GM12891 (cell line): ENCODE measurements at regions not wholly inside any gene's neighbourhood (a gene's known extent, or its start where the extent isn't known, plus 50 kb on each side); places are given as distances from the start of the nearest gene placed in this dataset.

ENCODE experiments used
- DNase-seq: peaks from one replicate; pipeline ENCODE4 v3.0.0; 2011; ENCODE audit warnings: low spot score; ENCODE audit not compliant: insufficient read length
- FAIRE-seq: peaks from 2 replicates; lab custom pipeline; 2011; peaks lifted over from hg19 to GRCh38; lab: Jason Lieb, UNC
- PAX5 ChIP-seq: IDR thresholded peaks from 2 replicates; pipeline ENCODE4 v1.6.1; 2011; ENCODE audit warnings: low read length, moderate library complexity, mild to moderate bottlenecking; ENCODE audit not compliant: insufficient read depth, severe bottlenecking
- POLR2A ChIP-seq: IDR thresholded peaks from 2 replicates; pipeline ENCODE4 v1.6.1; 2011; ENCODE audit warnings: low read depth, low read length, control low read depth
- POLR2AphosphoS5 ChIP-seq: IDR thresholded peaks from 2 replicates; pipeline ENCODE4 v1.6.1; 2011; ENCODE audit warnings: low read depth, low read length, control low read depth
- POU2F2 ChIP-seq: IDR thresholded peaks from 2 replicates; pipeline ENCODE4 v1.6.1; 2011; ENCODE audit warnings: low read depth, mild to moderate bottlenecking, control low read depth, low read length, moderate library complexity
- SPI1 ChIP-seq: IDR thresholded peaks from 2 replicates; pipeline ENCODE4 v1.6.1; 2011; ENCODE audit warnings: low read depth, low read length, control low read depth
- TAF1 ChIP-seq: IDR thresholded peaks from 2 replicates; pipeline ENCODE4 v1.6.1; 2011; ENCODE audit warnings: low read depth, low read length, control low read depth

DNA sequence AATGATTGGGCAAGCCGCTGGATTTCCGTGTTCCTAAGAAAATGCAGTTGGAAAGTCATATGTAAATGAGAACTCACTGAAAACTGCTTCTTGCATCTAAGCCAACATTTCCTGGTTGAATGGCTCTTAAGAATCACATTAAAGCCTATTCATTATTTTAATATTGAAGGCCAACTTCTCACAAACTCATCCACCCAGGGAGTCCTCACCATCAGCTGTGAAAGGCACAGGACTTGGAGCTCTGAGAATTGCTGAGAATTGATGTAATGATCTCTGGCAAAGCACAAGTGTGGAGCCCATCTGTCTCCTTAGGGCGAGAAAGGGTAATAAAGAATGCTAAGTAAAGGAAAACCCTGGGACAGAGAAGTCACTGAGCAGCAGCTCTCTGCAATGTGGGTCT is 55.9 kb upstream of the APCDD1 start:
- no peak for TF ChIP-seq POLR2AphosphoS5
- TF ChIP-seq TAF1, result no peak
- no peak for TF ChIP-seq SPI1
- no peak for TF ChIP-seq PAX5
- no peak for TF ChIP-seq POLR2A
- no peak for TF ChIP-seq POU2F2
- DNase-seq (no peak), FAIRE-seq (no peak)

DNA sequence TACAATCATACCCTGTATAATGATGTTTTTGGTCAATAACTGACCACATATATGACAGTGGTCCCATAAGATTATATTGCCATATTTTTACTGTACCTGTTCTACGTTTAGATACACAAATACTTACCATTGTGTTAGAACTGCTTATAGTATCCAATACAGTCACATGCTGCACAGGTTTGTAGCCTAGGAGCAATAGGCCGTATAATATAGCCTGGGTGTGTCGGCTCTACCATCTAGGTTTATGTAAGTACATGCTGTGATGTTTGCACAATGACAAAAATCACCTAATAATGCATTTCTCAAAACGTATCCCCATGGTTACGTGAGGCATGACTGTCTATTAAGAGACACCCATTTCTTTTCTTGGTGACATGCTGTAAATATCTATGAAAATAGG is 55.0 kb upstream of the APCDD1 start:
- TF ChIP-seq PAX5, result no peak
- no peak for TF ChIP-seq TAF1
- TF ChIP-seq POU2F2, result no peak
- TF ChIP-seq POLR2AphosphoS5, result no peak
- no peak for TF ChIP-seq POLR2A
- TF ChIP-seq SPI1, result no peak
- DNase-seq (no peak), FAIRE-seq (no peak)

DNA sequence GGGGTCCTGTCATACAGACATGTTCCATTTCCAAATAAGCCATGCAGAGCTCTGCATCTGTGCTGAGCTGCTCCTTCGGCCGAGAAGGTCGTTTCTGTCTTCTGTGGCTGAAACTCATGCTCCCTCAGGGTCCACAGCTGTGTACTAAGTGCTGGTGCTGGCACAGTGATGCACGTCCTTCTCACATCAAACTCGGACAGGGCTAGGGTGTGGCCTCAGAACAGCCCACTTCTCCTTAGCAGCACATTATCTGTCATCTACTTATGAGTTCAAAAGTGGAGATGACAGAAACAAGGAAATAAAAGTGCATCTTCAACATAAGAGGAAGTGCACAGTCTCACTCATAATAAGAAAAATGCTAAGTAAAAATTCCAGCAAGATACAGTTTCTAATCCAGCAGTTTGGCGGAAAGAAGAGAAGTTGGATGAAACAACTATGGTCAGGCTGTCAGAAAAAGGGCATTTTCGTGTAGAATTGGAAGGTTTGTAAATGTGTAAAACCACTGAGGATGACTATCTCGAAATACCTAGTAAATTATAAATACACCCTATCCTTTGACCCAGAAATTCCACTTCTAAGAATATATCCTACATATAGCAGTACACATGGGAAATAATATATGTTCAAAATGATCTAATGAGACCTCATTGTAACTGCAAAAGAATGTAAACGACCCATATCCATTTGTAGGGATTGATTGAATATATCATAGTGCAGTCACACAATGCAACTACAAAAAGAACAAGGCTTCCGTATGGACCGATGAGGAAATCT is 53.7 kb upstream of the APCDD1 start:
- TF ChIP-seq PAX5, result no peak
- TF ChIP-seq POLR2A, result no peak
- TF ChIP-seq SPI1, result peak; percentile 80
- FAIRE-seq (no peak), DNase-seq (no peak)

DNA sequence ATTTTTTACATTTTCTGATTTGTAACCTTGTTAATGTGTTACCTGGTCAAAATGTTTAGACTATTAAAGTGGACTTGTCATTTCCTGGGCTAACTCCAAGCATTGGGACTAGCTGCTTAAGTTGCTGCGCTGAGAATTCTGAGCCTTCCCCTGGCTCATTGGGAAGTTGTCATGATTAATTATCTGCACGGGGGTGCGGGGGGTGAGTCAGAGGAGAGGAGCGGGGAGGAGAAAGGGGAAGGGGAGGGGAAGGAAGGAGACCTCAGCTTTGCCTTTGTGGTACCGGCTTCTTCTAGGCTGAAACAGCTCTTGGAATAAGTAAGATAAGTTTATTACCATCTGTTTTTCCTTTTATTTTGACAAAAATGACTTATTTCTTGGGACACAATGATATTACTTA is 52.9 kb upstream of the APCDD1 start:
- DNase-seq (no peak), FAIRE-seq (no peak)
- TF ChIP-seq POLR2AphosphoS5 (no peak), POLR2A (no peak), TAF1 (no peak), PAX5 (no peak), POU2F2 (no peak), SPI1 (no peak)

DNA sequence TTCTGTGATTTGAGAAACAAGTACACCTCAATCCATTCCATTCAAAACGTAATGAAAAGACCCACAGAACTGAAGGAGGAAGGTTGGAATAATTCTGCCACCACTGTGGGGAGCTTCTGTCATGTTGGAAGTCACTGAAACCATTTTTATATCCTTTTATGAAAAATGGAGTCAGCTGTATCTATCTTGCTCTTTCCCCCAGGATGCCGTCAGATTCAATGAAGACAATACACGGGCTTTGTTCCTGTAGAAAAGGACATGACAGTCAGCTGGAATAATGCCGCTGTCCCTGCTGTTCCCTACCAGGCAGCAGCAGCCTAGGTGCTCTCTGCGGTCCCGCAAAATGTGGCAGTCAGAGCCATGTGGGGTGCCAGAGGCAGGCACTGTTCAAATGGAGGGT is 52.5 kb upstream of the APCDD1 start:
- FAIRE-seq (no peak), DNase-seq (no peak)
- TF ChIP-seq PAX5, result no peak

DNA sequence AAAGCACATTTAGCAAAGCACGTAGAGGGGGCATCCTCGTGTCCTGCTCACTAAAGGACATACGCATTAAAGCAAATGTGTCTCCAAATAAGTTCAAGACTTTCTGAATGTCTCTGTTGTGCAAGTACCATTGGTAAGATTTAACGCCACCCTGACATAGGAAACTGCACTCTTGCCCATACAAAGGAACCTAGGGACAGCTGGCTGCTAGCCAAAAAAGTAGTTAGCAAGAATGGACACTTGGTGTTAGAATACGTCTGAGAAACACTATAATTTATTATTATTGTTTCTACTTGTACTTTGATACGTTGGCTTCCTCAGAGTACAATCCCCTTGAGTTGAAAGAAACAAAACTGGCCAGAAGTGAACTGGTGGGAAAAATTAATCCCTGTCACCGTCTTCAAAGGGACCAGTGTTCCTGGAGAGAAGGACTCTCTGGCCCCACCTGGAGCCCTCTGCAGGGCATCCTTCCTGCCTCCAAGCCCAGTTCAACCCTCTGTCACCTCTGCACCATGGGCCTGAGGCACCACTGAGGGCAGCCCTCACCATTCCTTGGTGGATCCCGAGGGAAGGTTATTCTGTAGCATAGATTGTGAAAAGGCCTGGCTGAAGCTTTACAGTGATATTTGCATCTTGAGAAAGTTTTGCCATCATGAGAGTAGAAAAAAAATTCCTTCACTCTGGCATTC is 51.4 kb upstream of the APCDD1 start:
- FAIRE-seq (no peak), DNase-seq (no peak)
- TF ChIP-seq POU2F2 (no peak), POLR2AphosphoS5 (no peak), POLR2A (no peak), SPI1 (no peak), PAX5 (no peak), TAF1 (no peak)

DNA sequence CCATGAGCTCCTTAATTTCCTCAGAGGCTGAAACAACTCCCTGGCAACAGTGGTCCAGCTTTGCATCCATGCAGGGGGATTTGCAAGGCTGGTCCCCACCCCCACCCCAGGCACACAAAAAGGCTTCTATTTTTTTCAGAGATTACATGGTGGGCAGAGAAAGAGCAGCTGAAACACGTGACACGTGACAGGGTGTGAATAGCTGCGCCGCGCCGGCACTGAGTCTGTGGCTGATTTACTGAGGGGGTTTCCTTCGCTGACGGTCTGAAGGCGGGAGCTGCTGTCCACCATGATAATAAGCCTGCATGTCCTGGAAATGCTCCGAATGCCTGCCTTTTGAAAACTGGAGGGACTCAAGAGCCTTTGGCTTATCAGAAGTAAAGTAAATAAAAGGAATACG is 50.7 kb upstream of the APCDD1 start:
- no peak for FAIRE-seq
- no peak for DNase-seq
- TF ChIP-seq POLR2A (no peak), POU2F2 (no peak), SPI1 (no peak), TAF1 (no peak), POLR2AphosphoS5 (no peak), PAX5 (no peak)

DNA sequence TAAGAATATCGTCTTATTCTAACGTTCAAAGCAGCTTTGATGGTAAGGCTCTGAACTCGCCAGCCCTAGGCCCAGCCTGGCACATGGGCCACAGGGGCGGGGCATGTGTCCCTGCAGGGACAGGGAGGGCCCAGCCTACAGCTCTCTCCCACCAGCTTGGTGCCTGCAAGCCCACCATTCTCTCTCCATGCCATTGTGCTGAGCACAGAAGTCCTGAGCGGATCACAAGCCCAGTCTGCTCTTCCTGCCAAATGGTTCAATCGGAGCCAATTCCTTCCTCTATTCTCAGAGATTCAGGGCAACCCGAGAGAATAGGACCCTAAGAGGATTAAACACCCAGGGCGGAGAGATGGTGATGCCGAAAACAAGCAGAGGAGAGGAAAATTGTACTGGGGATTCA is 50.3 kb upstream of the APCDD1 start:
- FAIRE-seq (no peak), DNase-seq (no peak)
- TF ChIP-seq SPI1 (no peak), TAF1 (no peak)
